ENCODE measurements at regions not wholly inside any gene's neighbourhood (a gene's known extent, or its start where the extent isn't known, plus 50 kb on each side); places are given as distances from the start of the nearest gene placed in this dataset.

GRCh38 chr5:28505121-28505520 is 1466.7 kb upstream of the CDH9 start:
- Histone ChIP-seq H3K4me3 (ENCODE audit: low read depth in 2 of 2, low read length in 1 of 2) (no peak overlapping the region), H3K9me2 (no peaks in the 10 kb centered on the region), H3F3A (replicated peaks; ENCODE audit: insufficient read depth) (no peaks in the 10 kb centered on the region), H3K9me3 (no peaks in the 10 kb centered on the region), H3K79me2 (ENCODE audit: insufficient read depth) (no peaks in the 10 kb centered on the region), H3K9ac (no peak overlapping the region), H3K4me2 (no peak overlapping the region), H3K27ac (ENCODE audit: low read depth in 2 of 2, low read length in 1 of 2) (no peak overlapping the region), H3K4me1 (ENCODE audit: control insufficient read depth in 1 of 2, insufficient read depth in 2 of 2, low read depth in 1 of 2, low read length in 1 of 2) (no peaks in the 10 kb centered on the region), H3K36me3 (replicated peaks in 1 of 2; ENCODE audit: control insufficient read depth in 1 of 2, insufficient read depth in 2 of 2, low read length in 1 of 2) (no peaks in the 10 kb centered on the region), H4K20me1 (ENCODE audit: insufficient read depth) (no peaks in the 10 kb centered on the region), H3K27me3 (ENCODE audit: insufficient read depth) (no peaks in the 10 kb centered on the region), H2AFZ (ENCODE audit: low read depth) (no peak overlapping the region)
- CTCF ChIA-PET: no interaction called here
- TF ChIP-seq MEF2A (IDR thresholded peaks at IDR 0.05; ENCODE audit: borderline replicate concordance, low read depth) (no peak), EP300 (IDR thresholded peaks at IDR 0.05; ENCODE audit: borderline replicate concordance in 1 of 2, low read depth in 1 of 2, low read length in 1 of 2) (no peak), FOXJ3 (CRISPR knock-in tag; IDR thresholded peaks at IDR 0.05) (no peak), TCF12 (IDR thresholded peaks at IDR 0.05) (no peak), RCOR1 (IDR thresholded peaks at IDR 0.05; ENCODE audit: low read length) (no peak), USF1 (IDR thresholded peaks at IDR 0.05; ENCODE audit: borderline replicate concordance, low read depth) (no peak), EZH2phosphoT487 (IDR thresholded peaks at IDR 0.05; ENCODE audit: borderline replicate concordance, low read depth) (no peak), GABPA (IDR thresholded peaks at IDR 0.05; ENCODE audit: low read depth) (no peak), YY1 (IDR thresholded peaks at IDR 0.05; ENCODE audit: low read depth) (no peak), REST (IDR thresholded peaks at IDR 0.05; ENCODE audit: low read depth, low read length) (no peak), NRF1 (IDR thresholded peaks at IDR 0.05; ENCODE audit: low read depth, low read length) (no peak), CHD2 (IDR thresholded peaks at IDR 0.05; ENCODE audit: low read length, partially characterized antibody) (no peak), USF2 (IDR thresholded peaks at IDR 0.05; ENCODE audit: borderline replicate concordance, low read depth, low read length) (no peak), FOSL2 (IDR thresholded peaks at IDR 0.05; ENCODE audit: borderline replicate concordance, low read depth) (no peak)
- TF ChIP-seq, protein P1, sequence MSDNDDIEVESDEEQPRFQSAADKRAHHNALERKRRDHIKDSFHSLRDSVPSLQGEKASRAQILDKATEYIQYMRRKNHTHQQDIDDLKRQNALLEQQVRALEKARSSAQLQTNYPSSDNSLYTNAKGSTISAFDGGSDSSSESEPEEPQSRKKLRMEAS (IDR thresholded peaks at IDR 0.05; ENCODE audit: low read depth): no peak
- DNase-seq: no peak
- 0% methylated on average over 1 of the region's 1 CpG for WGBS (ENCODE audit: low lambda C conversion rate)
- POLR2A ChIA-PET: no interaction called here

All from SK-N-SH (cell line).